ENCODE measurements at regions not wholly inside any gene's neighbourhood (a gene's known extent, or its start where the extent isn't known, plus 50 kb on each side); places are given as distances from the start of the nearest gene placed in this dataset.

DNA sequence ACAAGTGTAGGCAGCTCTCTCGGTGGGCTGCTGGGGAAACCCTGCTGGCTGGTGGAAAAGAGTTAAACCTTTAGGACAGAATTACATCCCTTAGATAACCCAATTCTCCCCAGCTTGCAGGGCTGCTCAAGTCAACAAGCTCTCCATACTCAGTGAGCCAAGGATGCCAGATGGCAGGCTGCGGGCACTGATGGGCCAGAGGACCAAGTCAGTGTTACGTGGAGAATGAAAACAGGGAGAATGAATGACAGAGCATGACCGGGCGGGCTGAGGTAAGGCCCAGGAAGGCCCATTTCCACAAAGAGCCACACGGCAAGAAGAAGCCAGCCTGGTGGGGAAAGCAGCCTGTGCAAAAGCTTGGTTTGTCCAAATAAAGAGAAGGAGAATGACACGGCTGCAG, 58.7 kb upstream of the CD93 start:
- TF ChIP-seq, protein P1, sequence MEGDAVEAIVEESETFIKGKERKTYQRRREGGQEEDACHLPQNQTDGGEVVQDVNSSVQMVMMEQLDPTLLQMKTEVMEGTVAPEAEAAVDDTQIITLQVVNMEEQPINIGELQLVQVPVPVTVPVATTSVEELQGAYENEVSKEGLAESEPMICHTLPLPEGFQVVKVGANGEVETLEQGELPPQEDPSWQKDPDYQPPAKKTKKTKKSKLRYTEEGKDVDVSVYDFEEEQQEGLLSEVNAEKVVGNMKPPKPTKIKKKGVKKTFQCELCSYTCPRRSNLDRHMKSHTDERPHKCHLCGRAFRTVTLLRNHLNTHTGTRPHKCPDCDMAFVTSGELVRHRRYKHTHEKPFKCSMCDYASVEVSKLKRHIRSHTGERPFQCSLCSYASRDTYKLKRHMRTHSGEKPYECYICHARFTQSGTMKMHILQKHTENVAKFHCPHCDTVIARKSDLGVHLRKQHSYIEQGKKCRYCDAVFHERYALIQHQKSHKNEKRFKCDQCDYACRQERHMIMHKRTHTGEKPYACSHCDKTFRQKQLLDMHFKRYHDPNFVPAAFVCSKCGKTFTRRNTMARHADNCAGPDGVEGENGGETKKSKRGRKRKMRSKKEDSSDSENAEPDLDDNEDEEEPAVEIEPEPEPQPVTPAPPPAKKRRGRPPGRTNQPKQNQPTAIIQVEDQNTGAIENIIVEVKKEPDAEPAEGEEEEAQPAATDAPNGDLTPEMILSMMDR (IDR thresholded peaks at IDR 0.05), result no peak
- no peaks in the 10 kb centered on the region for H3K36me3 ChIP-seq
- H3K9me3 ChIP-seq, result no peaks in the 10 kb centered on the region
- no peaks in the 10 kb centered on the region for H3K27me3 ChIP-seq
- intact Hi-C loops (cut with DNase I; ENCODE audit: low total_unique reads), result loop anchor here (5.0 to 10.0 kb wide), 2 partner anchors 93 to 210 kb away; partner anchors contain the start of gene NXT1
- peak overlapping the region; percentile 80 to 91 for H3K27ac ChIP-seq
- no peak for DNase-seq
- peaks cover 3 to 89% (median 49%) of the 10 kb centered on the region in 4 donors for H3K4me1 ChIP-seq
- no peak overlapping the region for H3K4me3 ChIP-seq

GRCh38 chr20:23143986-23144690, 58.0 kb upstream of the CD93 start:
- intact Hi-C loops (cut with DNase I; ENCODE audit: low total_unique reads), result loop anchor here (5.0 to 10.0 kb wide), 2 partner anchors 92 to 211 kb away; partner anchors contain the start of gene NXT1
- TF ChIP-seq, protein P1 (IDR thresholded peaks at IDR 0.05), result no peak
- Histone ChIP-seq H3K36me3 (no peaks in the 10 kb centered on the region), H3K27me3 (no peaks in the 10 kb centered on the region), H3K9me3 (no peaks in the 10 kb centered on the region), H3K4me1 (peaks cover 3 to 82% (median 45%) of the 10 kb centered on the region in 4 donors), H3K27ac (peak overlapping the region; percentile 80 to 91), H3K4me3 (no peak overlapping the region)
- DNase-seq, result peak; percentile 17 to 56

- intact Hi-C loops (cut with DNase I; ENCODE audit: low total_unique reads), result loop anchor here (5.0 to 10.0 kb wide), 2 partner anchors 91 to 212 kb away; partner anchors contain the start of gene NXT1
- H3K4me1 ChIP-seq, result peaks cover 3 to 72% (median 36%) of the 10 kb centered on the region in 4 donors
- no peak overlapping the region for H3K4me3 ChIP-seq
- DNase-seq, result peak; percentile 85 to 86
- no peaks in the 10 kb centered on the region for H3K36me3 ChIP-seq
- peak overlapping the region; percentile 66 to 91 for H3K27ac ChIP-seq
- no peaks in the 10 kb centered on the region for H3K9me3 ChIP-seq
- H3K27me3 ChIP-seq, result no peaks in the 10 kb centered on the region
- TF ChIP-seq, protein P1 (IDR thresholded peaks at IDR 0.05), result peak in 1 of 2 experiments; percentile 31
These were observed 57.0 kb upstream of the CD93 start for GRCh38 chr20:23143098-23143497.

- Histone ChIP-seq H3K4me3 (no peak overlapping the region), H3K9me3 (no peaks in the 10 kb centered on the region), H3K27me3 (no peaks in the 10 kb centered on the region), H3K27ac (peak overlapping the region; percentile 66 to 91), H3K36me3 (no peaks in the 10 kb centered on the region), H3K4me1 (peaks cover 3 to 65% (median 31%) of the 10 kb centered on the region in 4 donors)
- DNase-seq, result peak; percentile 19 to 67
- intact Hi-C loops (cut with DNase I; ENCODE audit: low total_unique reads), result loop anchor here (5.0 to 10.0 kb wide), 2 partner anchors 90 to 212 kb away; partner anchors contain the start of gene NXT1
- TF ChIP-seq, protein P1 (IDR thresholded peaks at IDR 0.05), result no peak
These were observed 56.3 kb upstream of the CD93 start for GRCh38 chr20:23142162-23143050.

DNA sequence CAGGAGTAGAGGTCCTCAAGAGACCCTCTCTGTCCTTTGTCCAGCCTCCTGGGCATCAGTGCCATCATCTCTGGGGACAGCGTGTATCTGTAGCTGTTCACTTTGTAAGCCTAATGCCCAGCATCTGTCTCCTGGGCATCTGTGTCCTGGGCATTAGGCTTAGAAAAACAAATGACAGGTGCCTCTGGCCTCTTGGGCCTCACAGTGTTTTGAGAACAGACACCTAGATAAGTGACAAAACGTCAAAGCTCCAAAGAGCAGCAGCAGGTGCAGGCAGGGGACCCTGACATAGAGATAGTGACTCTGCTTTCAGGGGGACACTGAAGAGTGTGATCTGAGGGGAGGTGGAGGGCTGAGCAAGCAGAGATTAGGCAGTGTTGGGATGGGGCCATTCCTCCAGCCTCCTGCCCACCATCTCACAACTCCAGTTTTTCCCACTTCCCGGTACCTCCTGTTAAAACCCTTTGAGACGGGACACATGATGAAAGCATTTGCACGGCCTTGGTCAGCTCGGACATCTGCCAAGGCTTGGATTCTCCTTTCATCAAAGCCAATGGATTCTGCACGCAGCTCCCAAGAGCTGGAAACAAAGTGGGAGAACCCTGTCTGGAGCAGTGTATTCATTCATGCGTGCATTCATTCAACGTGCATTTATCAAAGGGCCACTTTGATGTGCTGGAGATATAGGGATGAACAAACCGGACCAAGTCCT, 55.5 kb upstream of the CD93 start:
- peak overlapping the region; percentile 66 to 91 for H3K27ac ChIP-seq
- intact Hi-C loops (cut with DNase I; ENCODE audit: low total_unique reads), result loop anchor here (5.0 to 10.0 kb wide), 2 partner anchors 89 to 213 kb away; partner anchors contain the start of gene NXT1

More for the DNA sequence above, 55.5 kb upstream of the CD93 start:
- DNase-seq, result peak; percentile 8 to 43
- TF ChIP-seq, protein P1 (IDR thresholded peaks at IDR 0.05), result no peak
- H3K27me3 ChIP-seq, result no peaks in the 10 kb centered on the region
- no peaks in the 10 kb centered on the region for H3K9me3 ChIP-seq
- H3K4me1 ChIP-seq, result peaks cover 3 to 57% (median 27%) of the 10 kb centered on the region in 4 donors
- H3K36me3 ChIP-seq, result no peaks in the 10 kb centered on the region
- H3K4me3 ChIP-seq, result no peak overlapping the region

All from tibial artery (tissue), 4 donors.